Calu3 (cell line): ENCODE measurements at regions not wholly inside any gene's neighbourhood (a gene's known extent, or its start where the extent isn't known, plus 50 kb on each side); places are given as distances from the start of the nearest gene placed in this dataset.

Source experiments
- BruUV-seq: library from RNA; stranded (reverse); fragments of 400-500 nt; replicated peaks from 2 replicates; lab custom pipeline; 2021; lab: Mats Ljungman, UMichigan
- CTCF ChIA-PET: fragments of 300-600 bp; sonication (Branson Sonifier 250); formaldehyde crosslinking; loops from one replicate; lab custom pipeline; 2022; ENCODE audit warnings: antibody characterized with exemption; lab: Charles Lee
- DNase-seq: peaks from one replicate; pipeline ENCODE4 v3.0.0; 2022
- H3K27ac Mint-ChIP-seq: one replicate; pipeline ENCODE4 v1.8.0; 2022; ENCODE audit warnings: mixed read lengths; ENCODE audit not compliant: unreplicated experiment
- H3K27me3 Mint-ChIP-seq: one replicate; pipeline ENCODE4 v1.8.0; 2022; ENCODE audit warnings: mixed read lengths; ENCODE audit not compliant: unreplicated experiment
- H3K36me3 Mint-ChIP-seq: one replicate; pipeline ENCODE4 v1.8.0; 2022; ENCODE audit warnings: mild to moderate bottlenecking, moderate library complexity, mixed read lengths; ENCODE audit not compliant: insufficient read depth, unreplicated experiment
- H3K4me1 Mint-ChIP-seq: one replicate; pipeline ENCODE4 v1.8.0; 2022; ENCODE audit warnings: mild to moderate bottlenecking, low read depth, mixed read lengths; ENCODE audit not compliant: unreplicated experiment
- H3K4me3 Mint-ChIP-seq: one replicate; pipeline ENCODE4 v1.8.0; 2022; ENCODE audit warnings: mild to moderate bottlenecking, low read depth, moderate library complexity, mixed read lengths; ENCODE audit not compliant: unreplicated experiment
- H3K9me3 Mint-ChIP-seq: one replicate; pipeline ENCODE4 v1.8.0; 2022; ENCODE audit warnings: low read depth, mixed read lengths; ENCODE audit not compliant: unreplicated experiment
- intact Hi-C: fragments of 100-400 bp; cut with micrococcal nuclease; formaldehyde crosslinking; loops from one replicate; pipeline ENCODE4 v1.10.0; 2022; ENCODE audit not compliant: unreplicated experiment
- TF ChIP-seq, protein P1 (sequence below): fragments of 200-600 bp; IDR thresholded peaks from one replicate; pipeline ENCODE4 v1.8.0; 2022; ENCODE audit warnings: antibody characterized with exemption; ENCODE audit not compliant: unreplicated experiment

DNA sequence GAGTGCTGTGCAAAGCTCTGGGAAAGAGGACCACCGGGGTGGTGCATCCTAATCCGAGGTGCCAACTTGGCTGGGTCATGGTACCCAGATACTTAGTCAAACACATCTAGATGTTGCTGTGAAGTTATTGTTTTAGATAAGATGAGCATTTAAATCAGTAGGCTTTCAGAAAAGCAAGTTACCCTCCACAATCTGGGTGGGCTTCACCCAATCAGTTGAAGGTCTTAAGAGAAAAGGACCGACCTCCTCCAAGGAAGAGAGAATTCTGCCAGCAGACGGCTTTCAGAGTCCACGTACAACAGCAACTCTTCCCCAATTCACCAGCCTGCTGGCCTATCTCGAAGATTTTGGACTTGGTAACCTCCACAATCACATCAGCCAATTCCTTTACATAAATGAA, 338.1 kb downstream of the C16orf95 start:
- Mint-ChIP-seq H3K9me3 (no peaks in the 10 kb centered on the region), H3K4me1 (no peaks in the 10 kb centered on the region), H3K36me3 (peaks cover 7% of the 10 kb centered on the region), H3K27me3 (peaks cover 61% of the 10 kb centered on the region), H3K27ac (no peak overlapping the region), H3K4me3 (no peak overlapping the region)
- CTCF ChIA-PET: no interaction called here
- DNase-seq: no peak
- TF ChIP-seq, protein P1, sequence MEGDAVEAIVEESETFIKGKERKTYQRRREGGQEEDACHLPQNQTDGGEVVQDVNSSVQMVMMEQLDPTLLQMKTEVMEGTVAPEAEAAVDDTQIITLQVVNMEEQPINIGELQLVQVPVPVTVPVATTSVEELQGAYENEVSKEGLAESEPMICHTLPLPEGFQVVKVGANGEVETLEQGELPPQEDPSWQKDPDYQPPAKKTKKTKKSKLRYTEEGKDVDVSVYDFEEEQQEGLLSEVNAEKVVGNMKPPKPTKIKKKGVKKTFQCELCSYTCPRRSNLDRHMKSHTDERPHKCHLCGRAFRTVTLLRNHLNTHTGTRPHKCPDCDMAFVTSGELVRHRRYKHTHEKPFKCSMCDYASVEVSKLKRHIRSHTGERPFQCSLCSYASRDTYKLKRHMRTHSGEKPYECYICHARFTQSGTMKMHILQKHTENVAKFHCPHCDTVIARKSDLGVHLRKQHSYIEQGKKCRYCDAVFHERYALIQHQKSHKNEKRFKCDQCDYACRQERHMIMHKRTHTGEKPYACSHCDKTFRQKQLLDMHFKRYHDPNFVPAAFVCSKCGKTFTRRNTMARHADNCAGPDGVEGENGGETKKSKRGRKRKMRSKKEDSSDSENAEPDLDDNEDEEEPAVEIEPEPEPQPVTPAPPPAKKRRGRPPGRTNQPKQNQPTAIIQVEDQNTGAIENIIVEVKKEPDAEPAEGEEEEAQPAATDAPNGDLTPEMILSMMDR: no peak
- BruUV-seq: no TSS peak
- intact Hi-C loops: no loop called here

DNA sequence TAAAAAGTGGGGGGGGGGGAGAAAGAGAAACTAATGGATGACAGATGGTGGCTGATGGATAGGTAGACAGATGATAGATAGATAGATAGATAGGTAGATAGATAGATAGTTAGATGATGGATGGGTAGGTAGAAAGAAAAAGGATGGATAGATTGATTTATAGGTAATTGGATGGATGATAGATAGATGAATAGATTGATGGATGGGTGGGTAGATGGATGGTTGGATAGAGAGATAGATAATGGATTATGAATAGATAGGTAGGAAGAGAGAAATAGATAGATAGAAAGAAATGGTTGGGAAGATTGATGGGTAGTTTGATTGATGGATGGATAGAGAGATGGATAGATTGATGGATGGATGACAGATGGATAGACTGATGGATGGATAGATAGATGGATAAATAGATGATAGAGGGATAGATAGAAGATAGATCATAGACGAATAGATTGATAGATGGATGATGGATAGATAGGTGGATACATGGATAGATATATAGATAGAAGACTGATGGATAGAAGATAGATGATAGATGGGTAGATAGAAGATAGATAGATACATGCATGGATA, 337.1 kb downstream of the C16orf95 start:
- TF ChIP-seq, protein P1: no peak
- H3K36me3 Mint-ChIP-seq: peaks cover 6% of the 10 kb centered on the region
- H3K4me1 Mint-ChIP-seq: no peaks in the 10 kb centered on the region
- no peak overlapping the region for H3K27ac Mint-ChIP-seq
- BruUV-seq: no TSS peak
- intact Hi-C loops: no loop called here
- H3K9me3 Mint-ChIP-seq: no peaks in the 10 kb centered on the region
- CTCF ChIA-PET: no interaction called here
- H3K27me3 Mint-ChIP-seq: peaks cover 51% of the 10 kb centered on the region
- no peak overlapping the region for H3K4me3 Mint-ChIP-seq
- DNase-seq: no peak

DNA sequence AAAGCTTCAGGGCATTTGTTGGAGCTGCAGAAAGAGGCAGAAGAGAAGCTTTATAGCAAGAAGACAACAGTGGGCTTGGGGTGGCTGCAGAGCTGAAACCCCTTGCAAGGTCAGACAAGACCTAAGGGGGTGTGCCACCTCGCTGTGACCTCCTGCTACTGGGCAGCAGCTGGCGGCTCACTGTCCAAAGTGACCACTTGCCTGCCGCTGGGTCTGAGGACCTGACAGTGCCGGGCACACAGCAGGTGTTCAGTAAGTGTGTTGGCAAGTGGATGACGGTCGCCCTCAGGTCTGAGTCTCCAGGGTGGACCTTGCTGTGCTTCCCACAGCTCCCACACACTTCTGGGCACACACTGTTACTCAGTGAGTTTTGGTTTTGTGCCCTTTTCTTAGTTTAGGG, 336.5 kb downstream of the C16orf95 start:
- no TSS peak for BruUV-seq
- TF ChIP-seq, protein P1: no peak
- Mint-ChIP-seq H3K4me3 (no peak overlapping the region), H3K36me3 (peaks cover under 1% of the 10 kb centered on the region), H3K9me3 (no peaks in the 10 kb centered on the region), H3K27ac (no peak overlapping the region), H3K4me1 (no peaks in the 10 kb centered on the region), H3K27me3 (peaks cover 45% of the 10 kb centered on the region)
- CTCF ChIA-PET: no interaction called here
- intact Hi-C loops: no loop called here
- DNase-seq: no peak

DNA sequence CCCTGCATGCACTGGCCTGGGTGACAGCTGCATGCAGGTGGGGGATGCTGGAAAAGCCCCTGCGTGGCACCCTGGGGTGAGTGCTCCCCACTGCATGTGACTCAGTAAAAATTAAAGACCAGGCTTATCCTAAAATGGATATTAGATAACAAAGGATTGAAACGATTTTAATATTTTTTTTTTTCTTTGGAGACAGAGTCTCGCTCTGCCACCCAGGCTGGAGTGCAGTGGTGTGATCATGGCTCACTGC, 334.9 kb downstream of the C16orf95 start:
- H3K4me1 Mint-ChIP-seq: no peaks in the 10 kb centered on the region
- H3K36me3 Mint-ChIP-seq: peaks cover 6% of the 10 kb centered on the region
- H3K4me3 Mint-ChIP-seq: no peak overlapping the region
- no TSS peak for BruUV-seq
- CTCF ChIA-PET: no interaction called here
- TF ChIP-seq, protein P1: no peak
- peaks cover 47% of the 10 kb centered on the region for H3K27me3 Mint-ChIP-seq
- H3K9me3 Mint-ChIP-seq: no peaks in the 10 kb centered on the region
- no peak for DNase-seq
- no peak overlapping the region for H3K27ac Mint-ChIP-seq
- intact Hi-C loops: no loop called here
